ENCODE measurements at regions not wholly inside any gene's neighbourhood (a gene's known extent, or its start where the extent isn't known, plus 50 kb on each side); places are given as distances from the start of the nearest gene placed in this dataset.
"Not testable (repeated sequence)": the region's sequence is repeated elsewhere in the genome, so short reads cannot be mapped to it uniquely, and the experiment has no call there.

- TF ChIP-seq CTCF (conservative IDR thresholded peaks at IDR 0.05; ENCODE audit: low read depth, low read length): no peak
- no peak for DNase-seq (ENCODE audit: low read depth)
- H3K4me3 ChIP-seq (ENCODE audit: low read depth, low read length): no peak overlapping the region
These were observed 395.6 kb upstream of the GRAMD2B start for GRCh38 chr5:126027652-126028051.

DNA sequence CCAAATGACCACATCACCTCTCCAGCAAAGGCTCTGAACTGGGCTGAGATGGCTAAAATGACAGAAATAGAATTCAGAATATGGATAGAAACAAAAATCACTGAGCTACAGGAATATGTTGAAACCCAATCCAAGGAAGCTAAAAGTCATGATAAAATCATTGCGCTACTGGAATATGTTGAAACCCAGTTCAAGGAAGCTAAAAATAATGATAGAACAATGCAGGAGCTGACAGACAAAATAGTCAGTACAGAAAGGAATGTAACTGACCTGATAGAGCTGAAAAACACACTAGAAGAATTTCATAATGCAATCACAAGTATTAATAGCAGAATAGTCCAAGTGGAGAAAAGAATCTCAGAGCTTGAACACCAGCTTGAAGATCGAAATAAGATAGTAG is 394.9 kb upstream of the GRAMD2B start:
- no peak for DNase-seq (ENCODE audit: low read depth)
- TF ChIP-seq CTCF (conservative IDR thresholded peaks at IDR 0.05; ENCODE audit: low read depth, low read length): no peak
- no peak overlapping the region for H3K4me3 ChIP-seq (ENCODE audit: low read depth, low read length)

DNA sequence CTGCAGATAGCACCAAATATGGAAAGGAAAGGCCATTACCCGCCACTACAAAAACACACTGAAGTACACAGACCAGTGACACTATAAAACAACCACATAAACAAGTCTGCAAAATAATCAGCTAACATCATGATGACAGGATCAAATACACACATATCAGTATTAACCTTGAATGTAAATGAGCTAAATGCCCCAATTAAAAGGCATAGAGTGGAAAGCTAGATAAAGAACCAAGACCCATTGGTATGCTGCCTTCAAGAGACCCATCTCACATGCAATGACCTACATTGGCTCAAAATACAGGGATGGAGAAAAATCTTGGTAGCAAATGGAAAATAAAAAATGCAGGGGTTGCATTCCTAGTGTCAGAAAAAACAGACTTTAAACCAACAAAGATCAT is 393.9 kb upstream of the GRAMD2B start:
- not testable (repeated sequence) for H3K4me3 ChIP-seq (ENCODE audit: low read depth, low read length); DNase-seq (ENCODE audit: low read depth)

DNA sequence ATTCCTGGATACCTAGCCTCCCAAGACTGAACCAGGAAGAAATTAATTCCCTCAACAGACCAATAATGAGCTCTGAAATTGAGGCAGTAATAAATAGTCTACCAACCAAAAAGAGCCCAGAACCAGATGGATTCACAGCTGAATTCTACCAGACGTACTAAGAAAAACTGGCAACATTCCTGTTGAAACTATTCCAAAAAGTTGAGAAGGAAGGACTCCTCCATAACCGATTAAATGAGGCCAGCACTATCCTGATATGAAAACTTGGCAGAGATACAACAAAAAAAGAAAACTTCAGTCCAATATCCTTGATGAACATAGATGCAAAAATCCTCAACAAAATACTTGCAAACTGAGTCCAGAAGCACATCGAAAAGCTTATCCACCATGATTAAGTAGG is 392.5 kb upstream of the GRAMD2B start:
- TF ChIP-seq CTCF (conservative IDR thresholded peaks at IDR 0.05; ENCODE audit: low read depth, low read length): no peak
- H3K4me3 ChIP-seq (ENCODE audit: low read depth, low read length): no peak overlapping the region
- no peak for DNase-seq (ENCODE audit: low read depth)

DNA sequence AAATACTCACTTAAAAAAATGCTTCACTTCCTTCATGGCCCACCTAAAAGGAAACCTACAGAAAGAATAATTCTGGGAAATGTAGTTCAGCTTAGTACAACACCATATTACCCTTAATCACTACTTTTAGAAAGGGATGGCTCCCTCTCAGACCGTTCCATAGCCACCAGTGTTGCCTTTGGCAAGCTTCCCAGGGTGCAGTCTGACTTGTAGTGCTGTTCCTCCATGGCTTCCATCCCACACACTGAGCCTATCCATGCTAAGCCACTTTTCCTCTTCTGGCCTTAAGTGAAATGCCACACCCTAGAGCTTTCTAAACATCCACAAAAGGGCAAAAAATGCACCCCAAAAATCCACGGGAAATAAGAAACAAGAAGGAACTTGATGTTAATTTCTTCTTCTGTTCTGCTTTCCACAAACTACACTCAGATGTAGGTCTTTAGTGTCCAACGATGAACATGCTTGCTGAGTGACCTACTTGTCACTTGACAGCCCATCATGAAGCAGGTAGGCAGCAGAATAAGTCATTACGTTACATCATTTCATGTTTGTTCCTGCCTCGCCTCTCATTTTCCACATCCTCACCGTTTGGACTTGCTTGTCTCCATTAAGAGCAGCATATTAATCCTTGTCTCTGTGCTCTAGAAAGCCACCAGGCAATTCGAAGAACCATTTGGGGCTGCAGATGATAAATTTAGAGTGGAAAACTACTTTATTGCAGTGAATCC is 391.1 kb upstream of the GRAMD2B start:
- no peak for DNase-seq (ENCODE audit: low read depth)
- TF ChIP-seq CTCF (conservative IDR thresholded peaks at IDR 0.05; ENCODE audit: low read depth, low read length): no peak
- no peak overlapping the region for H3K4me3 ChIP-seq (ENCODE audit: low read depth, low read length)

GRCh38 chr5:126043688-126044087 is 379.5 kb upstream of the GRAMD2B start:
- no peak for DNase-seq (ENCODE audit: low read depth)
- no peak overlapping the region for H3K4me3 ChIP-seq (ENCODE audit: low read depth, low read length)
- TF ChIP-seq CTCF (conservative IDR thresholded peaks at IDR 0.05; ENCODE audit: low read depth, low read length): no peak

- no peak for TF ChIP-seq CTCF (conservative IDR thresholded peaks at IDR 0.05; ENCODE audit: low read depth, low read length)
- no peak for DNase-seq (ENCODE audit: low read depth)
- no peak overlapping the region for H3K4me3 ChIP-seq (ENCODE audit: low read depth, low read length)
These were observed 379.0 kb upstream of the GRAMD2B start for GRCh38 chr5:126044111-126044668.
